Duodenal mucosa (tissue), 2 donors: ENCODE measurements at regions not wholly inside any gene's neighbourhood (a gene's known extent, or its start where the extent isn't known, plus 50 kb on each side); places are given as distances from the start of the nearest gene placed in this dataset.

Experiments used
- H3K27ac ChIP-seq: one replicate; pipeline ENCODE4 v1.7.0; 2013; ENCODE audit warnings: low read depth, low read length
- H3K27me3 ChIP-seq, 2 donors: one replicate each; pipeline ENCODE4 v1.7.0; 2013; ENCODE audit warnings: low read length in 2 of 2, control low read depth in 1 of 2; ENCODE audit not compliant: insufficient read depth in 2 of 2, control insufficient read depth in 1 of 2
- H3K36me3 ChIP-seq, 2 donors: one replicate each; pipeline ENCODE4 v1.7.0; 2013; ENCODE audit warnings: low read length in 2 of 2, control low read depth in 1 of 2; ENCODE audit not compliant: insufficient read depth in 2 of 2, control insufficient read depth in 1 of 2
- H3K4me1 ChIP-seq, 2 donors: one replicate each; pipeline ENCODE4 v1.7.0; 2013; ENCODE audit warnings: low read length in 2 of 2, control low read depth in 1 of 2; ENCODE audit not compliant: insufficient read depth in 2 of 2, control insufficient read depth in 1 of 2
- H3K4me3 ChIP-seq, 2 donors: one replicate each; pipeline ENCODE4 v1.7.0; 2013; ENCODE audit warnings: low read length in 2 of 2, low read depth in 1 of 2
- H3K9ac ChIP-seq, 2 donors: one replicate each; pipeline ENCODE4 v1.7.0; 2013; ENCODE audit warnings: low read length in 2 of 2, low read depth in 1 of 2
- H3K9me3 ChIP-seq, 2 donors: one replicate each; pipeline ENCODE4 v1.7.0; 2013; ENCODE audit warnings: low read length in 2 of 2, control low read depth in 1 of 2; ENCODE audit not compliant: control insufficient read depth in 1 of 2

DNA sequence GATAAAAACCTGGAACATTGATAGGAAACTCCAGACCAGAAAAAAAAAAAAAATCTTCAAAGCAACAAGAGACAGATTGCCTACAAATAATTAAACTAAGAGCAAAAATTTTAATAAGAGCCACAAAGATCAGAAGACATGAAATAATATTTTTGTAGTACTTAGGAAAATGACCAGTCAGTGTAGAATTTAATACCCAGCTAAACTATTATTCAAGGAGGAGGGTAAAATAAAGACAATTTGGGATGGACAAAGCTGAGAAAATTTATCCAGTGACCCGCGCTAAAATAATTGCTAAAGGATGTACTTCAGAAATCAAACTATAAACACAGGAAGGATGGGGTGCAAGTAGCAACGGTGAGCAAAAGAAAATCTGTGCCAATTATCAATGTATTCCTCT is 133.2 kb downstream of the AQP9 start:
- H3K4me1 ChIP-seq = peaks cover 7 to 11% of the 10 kb centered on the region in 2 donors
- H3K9me3 ChIP-seq = peaks cover 0 to 3% of the 10 kb centered on the region in 2 donors
- H3K4me3 ChIP-seq = no peak overlapping the region
- no peak overlapping the region for H3K27ac ChIP-seq
- H3K36me3 ChIP-seq = no peaks in the 10 kb centered on the region
- no peak overlapping the region for H3K9ac ChIP-seq
- no peaks in the 10 kb centered on the region for H3K27me3 ChIP-seq

GRCh38 chr15:58273104-58273503 is 134.9 kb downstream of the AQP9 start:
- H3K9me3 ChIP-seq = peaks cover 0 to 3% of the 10 kb centered on the region in 2 donors
- H3K9ac ChIP-seq = no peak overlapping the region
- H3K36me3 ChIP-seq = no peaks in the 10 kb centered on the region
- no peaks in the 10 kb centered on the region for H3K27me3 ChIP-seq
- peaks cover 7 to 11% of the 10 kb centered on the region in 2 donors for H3K4me1 ChIP-seq
- H3K27ac ChIP-seq = no peak overlapping the region
- no peak overlapping the region for H3K4me3 ChIP-seq

DNA sequence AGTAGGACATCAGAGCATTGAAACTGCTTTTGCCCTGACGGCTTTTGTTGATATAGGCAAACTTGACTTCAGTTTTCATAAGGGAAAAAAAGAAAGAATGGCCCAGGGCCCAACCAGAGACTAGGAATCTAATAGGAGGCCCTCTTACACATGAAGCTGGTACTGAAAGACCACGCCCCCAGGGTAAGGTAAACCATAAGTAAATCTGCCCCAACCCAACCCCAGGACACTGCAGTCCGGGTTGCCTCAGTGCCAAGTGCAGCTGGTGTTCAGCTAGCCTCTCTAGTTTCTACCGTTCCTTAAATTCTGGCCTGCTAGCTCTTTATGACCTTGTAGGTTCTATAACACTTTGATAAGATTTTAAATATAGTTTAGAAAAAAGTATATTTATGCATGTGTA is 136.7 kb downstream of the AQP9 start:
- no peaks in the 10 kb centered on the region for H3K36me3 ChIP-seq
- H3K4me3 ChIP-seq = no peak overlapping the region
- H3K4me1 ChIP-seq = peaks cover under 1 to 6% of the 10 kb centered on the region in 2 donors
- H3K9ac ChIP-seq = no peak overlapping the region
- H3K27ac ChIP-seq = no peak overlapping the region
- peaks cover 0 to 3% of the 10 kb centered on the region in 2 donors for H3K9me3 ChIP-seq
- no peaks in the 10 kb centered on the region for H3K27me3 ChIP-seq

GRCh38 chr15:58275785-58276184 is 137.6 kb downstream of the AQP9 start:
- Histone ChIP-seq H3K27me3 (no peaks in the 10 kb centered on the region), H3K4me1 (no peaks in the 10 kb centered on the region), H3K27ac (no peak overlapping the region), H3K9me3 (peaks cover 0 to 3% of the 10 kb centered on the region in 2 donors), H3K9ac (no peak overlapping the region), H3K36me3 (no peaks in the 10 kb centered on the region), H3K4me3 (no peak overlapping the region)

DNA sequence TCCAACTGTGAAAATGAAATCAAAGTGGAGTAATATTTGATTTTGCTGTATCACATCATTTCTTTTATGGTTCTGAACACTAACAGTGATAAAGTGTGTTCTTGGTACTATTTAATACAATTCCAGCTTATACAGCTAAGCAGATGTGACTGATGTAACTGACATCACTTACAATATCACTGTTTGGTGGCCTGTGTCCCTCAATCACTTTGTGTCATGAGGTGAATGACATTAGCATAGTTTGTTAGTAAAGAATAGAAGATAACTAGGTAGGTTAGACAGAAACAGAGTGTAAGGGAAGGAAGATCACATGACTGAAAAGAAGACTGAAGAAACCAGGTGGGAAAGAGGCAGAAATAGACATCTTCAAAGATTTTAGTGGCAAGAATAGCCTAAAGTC is 138.7 kb downstream of the AQP9 start:
- Histone ChIP-seq H3K27ac (no peak overlapping the region), H3K27me3 (no peaks in the 10 kb centered on the region), H3K36me3 (no peaks in the 10 kb centered on the region), H3K9me3 (no peaks in the 10 kb centered on the region), H3K4me1 (peaks cover 0 to under 1% of the 10 kb centered on the region in 2 donors), H3K4me3 (no peak overlapping the region), H3K9ac (no peak overlapping the region)

- Histone ChIP-seq H3K36me3 (no peaks in the 10 kb centered on the region), H3K9me3 (no peaks in the 10 kb centered on the region), H3K4me3 (no peak overlapping the region), H3K9ac (no peak overlapping the region), H3K27me3 (no peaks in the 10 kb centered on the region), H3K4me1 (peaks cover 0 to 5% of the 10 kb centered on the region in 2 donors), H3K27ac (no peak overlapping the region)
Measured at GRCh38 chr15:58277333-58277732, 139.2 kb downstream of the AQP9 start.

GRCh38 chr15:58279106-58279505 is 140.9 kb downstream of the AQP9 start:
- Histone ChIP-seq H3K36me3 (no peaks in the 10 kb centered on the region), H3K4me3 (no peak overlapping the region), H3K9me3 (no peaks in the 10 kb centered on the region), H3K27ac (no peak overlapping the region), H3K9ac (no peak overlapping the region), H3K4me1 (peaks cover 0 to 6% of the 10 kb centered on the region in 2 donors), H3K27me3 (no peaks in the 10 kb centered on the region)

GRCh38 chr15:58279654-58280053 is 141.5 kb downstream of the AQP9 start:
- H3K27ac ChIP-seq = no peak overlapping the region
- H3K4me3 ChIP-seq = no peak overlapping the region
- no peaks in the 10 kb centered on the region for H3K9me3 ChIP-seq

DNA sequence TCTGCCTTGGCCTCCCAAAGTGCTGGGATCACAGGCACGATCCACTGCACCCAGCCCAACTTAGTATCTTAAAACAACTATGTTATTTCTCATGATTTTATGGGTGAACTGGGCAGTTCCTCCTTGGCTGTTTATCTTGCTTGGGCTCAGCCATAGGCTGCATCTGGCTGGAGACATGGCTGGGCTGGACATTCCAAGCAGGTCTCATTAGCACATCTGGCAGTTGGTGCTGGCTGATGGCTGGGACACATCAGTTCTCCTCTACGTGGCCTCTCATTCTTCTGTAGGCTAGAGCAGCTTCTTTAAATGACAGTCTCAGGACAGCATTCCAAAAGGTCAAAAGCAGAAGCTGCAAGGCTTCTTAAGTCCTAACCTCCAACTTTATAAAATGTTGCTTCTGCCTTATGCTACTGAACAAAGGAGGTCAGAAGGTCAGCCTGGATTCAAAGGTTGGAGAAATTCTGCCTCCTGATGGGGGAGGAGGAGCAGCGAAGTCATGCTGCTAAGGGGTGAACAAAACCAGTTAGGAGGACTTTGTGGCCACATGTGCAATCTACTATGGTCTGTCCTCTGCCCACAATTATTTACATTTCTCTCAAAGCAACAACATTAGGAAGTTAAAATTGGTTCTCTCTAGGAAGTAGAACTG is 144.0 kb downstream of the AQP9 start:
- H3K4me1 ChIP-seq = peaks cover 0 to 6% of the 10 kb centered on the region in 2 donors
- H3K27me3 ChIP-seq = no peaks in the 10 kb centered on the region
- H3K36me3 ChIP-seq = no peaks in the 10 kb centered on the region
- H3K9me3 ChIP-seq = no peaks in the 10 kb centered on the region
- H3K4me3 ChIP-seq = no peak overlapping the region
- H3K9ac ChIP-seq = no peak overlapping the region
- H3K27ac ChIP-seq = no peak overlapping the region

More at GRCh38 chr15:58279654-58280053, 141.5 kb downstream of the AQP9 start:
- Histone ChIP-seq H3K27me3 (no peaks in the 10 kb centered on the region), H3K4me1 (peaks cover 0 to 6% of the 10 kb centered on the region in 2 donors), H3K36me3 (no peaks in the 10 kb centered on the region), H3K9ac (no peak overlapping the region)

DNA sequence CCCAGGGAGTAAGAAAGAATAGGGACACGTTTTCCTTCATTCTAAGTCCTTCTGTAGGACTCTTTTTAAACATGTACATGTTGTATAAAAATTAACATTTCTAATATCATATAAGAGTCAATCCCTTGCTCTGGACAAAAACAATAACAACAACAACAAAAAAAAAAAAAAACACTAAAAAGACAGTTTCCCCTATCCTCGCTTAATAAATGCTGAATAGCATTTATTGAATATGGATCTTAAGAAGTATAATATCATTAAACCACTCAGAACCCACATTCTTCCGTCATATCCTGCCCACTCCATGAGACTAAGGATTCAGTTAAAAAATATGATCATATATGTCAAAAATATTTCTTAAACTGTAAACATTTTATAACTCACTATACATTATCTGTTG is 145.1 kb downstream of the AQP9 start:
- no peak overlapping the region for H3K27ac ChIP-seq
- no peaks in the 10 kb centered on the region for H3K9me3 ChIP-seq
- no peaks in the 10 kb centered on the region for H3K36me3 ChIP-seq
- H3K4me3 ChIP-seq = no peak overlapping the region
- peaks cover 0 to 6% of the 10 kb centered on the region in 2 donors for H3K4me1 ChIP-seq
- no peaks in the 10 kb centered on the region for H3K27me3 ChIP-seq
- no peak overlapping the region for H3K9ac ChIP-seq
